EH (cell line): ENCODE measurements at regions not wholly inside any gene's neighbourhood (a gene's known extent, or its start where the extent isn't known, plus 50 kb on each side); places are given as distances from the start of the nearest gene placed in this dataset.
"Not testable (repeated sequence)": the region's sequence is repeated elsewhere in the genome, so short reads cannot be mapped to it uniquely, and the experiment has no call there.

Experiments used
- DNase-seq: peaks from one replicate; pipeline ENCODE4 v3.0.0-alpha.2; 2015; ENCODE audit warnings: low read depth

DNA sequence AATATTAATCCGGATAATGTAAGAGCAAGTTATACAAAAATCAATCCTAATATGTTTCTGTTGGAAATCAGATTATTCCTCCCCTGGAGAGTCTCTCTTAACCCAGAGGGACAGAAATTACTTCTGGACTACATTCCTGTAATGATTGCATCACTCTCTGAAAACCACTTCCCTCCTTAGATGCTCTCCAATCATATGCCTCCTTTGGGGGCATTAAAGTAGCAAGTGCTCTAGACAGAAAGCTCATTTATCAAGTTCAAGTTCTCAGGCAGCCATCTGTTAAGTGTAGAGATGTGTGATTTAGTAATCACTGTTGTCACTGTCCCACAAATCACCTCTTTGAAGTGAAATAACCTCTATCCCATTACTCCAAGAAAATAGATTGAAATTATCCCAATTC lies 247.1 kb downstream of the SLCO4C1 start:
- DNase-seq = peak; percentile 22

DNA sequence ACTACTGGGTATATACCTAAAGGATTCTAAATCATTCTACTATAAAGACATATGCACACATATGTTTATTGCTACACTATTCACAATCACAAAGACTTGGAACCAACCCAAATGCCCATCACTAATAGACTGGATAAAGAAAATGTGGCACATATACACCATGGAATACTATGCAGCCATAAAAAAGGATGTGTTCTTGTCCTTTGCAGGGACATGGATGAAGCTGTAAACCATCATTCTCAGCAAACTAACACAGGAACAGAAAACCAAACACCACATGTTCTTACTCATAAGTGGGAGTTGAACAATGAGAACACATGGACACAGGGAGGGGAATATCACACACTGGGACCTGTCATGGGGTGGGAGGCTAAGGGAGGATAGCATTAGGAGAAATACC lies 249.0 kb downstream of the SLCO4C1 start:
- not testable (repeated sequence) for DNase-seq

DNA sequence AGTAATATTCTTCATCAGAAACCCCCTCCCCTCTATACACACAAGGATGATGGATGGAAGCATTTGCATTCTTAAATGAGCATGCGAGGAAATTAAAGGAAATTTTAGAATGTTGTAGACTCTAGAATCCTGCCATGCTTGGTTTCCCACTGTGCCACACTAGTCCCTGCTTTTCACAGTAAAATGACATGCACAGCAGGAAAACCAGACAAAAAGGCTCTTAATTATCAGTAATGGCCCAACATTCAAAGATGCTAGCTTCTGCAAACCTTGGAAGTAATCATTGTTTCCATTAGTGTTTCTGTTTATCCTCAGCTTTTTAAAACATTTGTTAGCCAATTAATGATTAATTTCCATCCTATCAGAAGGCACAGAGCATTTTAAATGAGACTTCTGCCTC lies 255.8 kb downstream of the SLCO4C1 start:
- no peak for DNase-seq

DNA sequence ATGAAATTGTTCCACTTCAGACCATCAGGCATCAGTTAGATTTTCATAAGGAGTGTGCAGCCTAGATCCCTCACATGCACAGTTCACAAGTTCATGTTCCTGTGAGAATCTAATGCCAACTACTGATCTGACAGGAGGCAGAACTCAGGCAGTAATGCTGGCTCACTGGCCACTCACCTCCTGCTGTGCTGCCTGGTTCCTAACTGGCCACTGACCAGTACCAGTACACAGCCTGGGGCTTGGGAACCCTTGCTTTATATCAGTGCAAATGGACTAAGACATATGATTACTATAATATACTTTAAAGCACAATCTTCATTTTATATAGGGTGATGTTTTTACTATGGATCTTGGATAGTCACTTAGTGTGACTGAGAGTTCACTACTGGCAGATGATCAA lies 259.2 kb downstream of the SLCO4C1 start:
- DNase-seq = peak; percentile 7

DNA sequence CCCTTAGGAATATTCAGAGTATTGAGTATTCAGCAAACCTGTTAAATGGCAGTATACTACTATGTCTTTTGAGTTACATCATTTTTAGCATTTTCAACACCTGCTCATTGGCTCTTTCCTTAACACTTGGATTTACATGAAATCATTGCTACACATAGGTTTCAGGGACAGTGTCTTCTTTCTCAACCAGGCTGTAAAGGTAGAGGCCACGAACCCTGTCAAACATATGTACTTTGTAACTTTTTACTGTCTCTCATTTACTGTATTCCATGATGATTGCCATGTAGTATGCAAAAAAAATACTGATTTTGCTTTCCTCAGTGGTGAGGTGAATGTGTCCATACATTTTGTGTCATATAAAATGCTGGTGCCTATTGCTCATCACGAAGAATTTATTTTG lies 264.4 kb downstream of the SLCO4C1 start:
- DNase-seq = no peak

DNA sequence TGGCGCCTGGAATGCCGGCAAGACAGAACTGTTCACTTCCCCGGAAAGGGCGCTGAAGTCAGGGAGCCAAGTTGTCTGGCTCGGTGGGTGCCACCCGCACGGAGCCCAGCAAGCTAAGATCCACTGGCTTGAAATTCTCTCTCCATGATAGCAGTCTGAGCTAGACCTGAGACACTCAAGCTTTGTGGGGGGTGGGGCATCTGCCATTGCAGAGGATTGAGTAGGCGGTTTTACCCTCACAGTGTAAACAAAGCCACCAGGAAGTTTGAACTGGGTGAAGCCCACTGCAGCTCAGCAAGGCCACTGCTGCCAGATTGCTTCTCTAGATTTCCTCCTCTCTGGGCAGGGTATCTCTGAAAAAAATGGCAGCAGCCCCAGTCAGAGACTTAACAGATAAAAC lies 277.4 kb downstream of the SLCO4C1 start:
- DNase-seq = no peak

DNA sequence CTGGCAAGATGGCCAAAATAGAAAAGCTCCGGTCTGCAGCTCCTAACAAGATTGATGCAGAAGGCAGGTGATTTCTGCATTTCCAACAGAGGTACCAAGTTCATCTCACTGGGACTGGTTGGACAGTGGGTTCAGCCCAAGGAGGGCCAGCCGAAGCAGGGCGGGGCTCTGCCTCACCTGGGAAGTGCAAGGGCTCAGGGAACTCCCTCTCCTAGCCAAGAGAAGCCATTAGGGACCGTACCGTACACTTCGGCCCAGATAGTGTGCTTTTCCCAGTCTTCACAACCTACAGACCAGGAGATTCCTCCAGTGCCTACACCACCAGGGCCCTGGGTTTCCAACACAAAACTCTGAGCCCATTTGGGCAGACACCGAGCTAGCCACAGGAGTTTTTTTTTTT lies 277.8 kb downstream of the SLCO4C1 start:
- no peak for DNase-seq

DNA sequence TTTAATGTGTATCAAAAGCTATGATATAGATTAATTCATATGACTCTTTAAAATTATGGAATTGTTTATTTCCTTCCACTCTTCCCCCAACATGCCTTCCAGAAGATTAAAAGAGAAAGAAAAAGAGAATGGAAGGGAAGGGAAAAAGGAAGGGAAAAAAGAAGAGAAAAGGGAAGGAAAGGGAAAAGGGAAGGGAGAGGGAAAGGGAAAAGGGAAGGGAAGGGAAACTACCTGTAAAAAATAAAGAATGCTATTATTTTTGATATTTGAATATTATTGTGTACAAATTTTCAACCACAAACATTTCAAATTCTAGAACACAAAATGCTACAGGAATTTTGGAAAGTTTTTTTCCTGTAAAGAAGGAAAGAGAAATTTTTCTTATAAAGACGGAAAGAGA lies 281.7 kb downstream of the SLCO4C1 start:
- DNase-seq = no peak

DNA sequence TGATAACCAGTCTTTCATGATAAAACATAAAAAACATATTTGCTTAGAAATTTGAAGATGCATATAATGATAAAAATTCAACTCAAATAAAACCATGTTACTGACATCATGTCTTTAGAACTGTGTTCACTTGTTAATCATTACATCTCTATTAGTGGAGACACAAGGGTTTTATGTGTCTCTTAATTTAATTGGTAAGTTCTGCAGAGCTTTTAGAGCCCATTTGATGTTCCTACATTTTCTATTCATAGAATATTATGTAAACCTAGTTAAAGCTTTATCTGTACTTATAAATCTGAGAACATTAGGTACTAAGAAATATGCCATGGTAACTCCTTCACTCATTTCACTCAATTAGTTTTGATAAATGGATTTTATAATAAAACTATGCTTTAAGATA lies 285.4 kb downstream of the SLCO4C1 start:
- DNase-seq = no peak

DNA sequence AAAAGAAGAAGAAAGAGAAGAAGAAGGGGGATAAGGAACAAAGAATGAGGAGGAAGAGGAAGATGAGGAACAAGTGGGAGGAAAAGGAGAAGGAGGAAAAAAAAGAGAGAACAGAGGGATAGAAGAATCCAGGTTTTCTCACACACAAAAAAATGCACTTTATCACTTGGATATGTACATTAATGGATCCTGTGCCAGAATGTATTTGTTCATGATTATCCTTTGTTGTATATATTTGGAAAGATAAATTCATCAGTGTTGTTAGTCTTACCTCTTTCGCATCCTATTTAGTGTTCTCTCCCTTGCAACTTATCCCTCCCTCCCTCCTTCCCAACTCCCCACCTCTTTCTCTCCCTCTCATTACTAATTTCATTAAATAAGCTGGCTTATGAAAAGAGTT lies 298.8 kb downstream of the SLCO4C1 start:
- DNase-seq = no peak

DNA sequence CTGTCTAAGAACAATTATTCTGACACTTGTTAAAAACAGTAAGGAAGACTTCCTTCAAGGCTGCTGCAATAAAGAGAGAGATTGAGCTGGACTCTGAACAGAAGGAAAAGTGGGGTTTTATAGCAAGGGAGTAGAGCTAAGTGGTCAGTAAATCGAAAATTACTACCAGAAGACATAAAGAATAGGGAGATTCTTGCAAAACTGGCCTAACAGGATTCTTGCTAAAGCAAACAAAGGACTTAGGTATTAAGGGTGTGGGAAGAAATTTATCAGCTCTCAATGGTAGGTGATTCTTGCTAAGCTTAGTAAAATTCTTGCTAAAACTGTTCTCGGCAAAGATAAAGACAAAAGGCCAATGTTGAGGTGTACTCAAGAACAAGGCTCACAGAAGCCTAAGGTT lies 300.5 kb downstream of the SLCO4C1 start:
- no peak for DNase-seq

DNA sequence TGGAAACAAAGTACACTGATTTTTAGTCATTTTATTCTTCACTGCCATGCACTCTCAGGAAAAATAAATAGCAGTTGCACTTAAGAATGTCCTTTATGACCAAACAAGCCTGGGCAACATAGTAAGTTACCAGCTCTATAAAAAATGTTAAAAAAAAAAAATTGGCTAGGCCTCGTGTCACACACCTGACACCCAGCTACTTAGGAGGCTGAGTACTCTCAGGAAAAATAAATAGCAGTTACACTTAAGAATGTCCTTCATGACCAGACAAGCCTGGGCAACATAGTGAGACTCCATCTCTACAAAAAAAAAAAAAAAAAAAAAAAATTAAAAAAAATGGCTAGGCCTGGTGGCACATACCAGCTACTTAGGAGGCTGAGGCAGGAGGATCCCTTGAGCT lies 304.6 kb downstream of the SLCO4C1 start:
- DNase-seq = no peak

DNA sequence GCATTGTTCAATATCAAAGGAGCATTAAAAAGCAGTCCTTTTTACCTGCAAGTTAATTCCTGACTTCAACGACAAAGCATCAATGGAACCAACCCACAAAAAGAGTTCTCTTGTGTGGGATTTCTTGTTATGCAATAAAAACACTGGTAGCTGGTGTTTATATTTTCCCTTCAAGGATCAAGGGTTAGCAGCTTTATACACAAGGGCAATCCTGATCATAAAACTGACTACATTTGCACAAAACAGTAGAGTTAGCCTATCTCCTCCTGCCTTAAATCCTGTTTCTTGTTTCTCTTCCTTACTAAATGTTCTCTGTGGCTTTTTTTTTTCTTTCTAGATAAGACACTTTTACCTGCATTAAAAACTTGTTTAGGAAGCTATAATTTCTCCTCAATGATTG lies 306.4 kb downstream of the SLCO4C1 start:
- DNase-seq = no peak

DNA sequence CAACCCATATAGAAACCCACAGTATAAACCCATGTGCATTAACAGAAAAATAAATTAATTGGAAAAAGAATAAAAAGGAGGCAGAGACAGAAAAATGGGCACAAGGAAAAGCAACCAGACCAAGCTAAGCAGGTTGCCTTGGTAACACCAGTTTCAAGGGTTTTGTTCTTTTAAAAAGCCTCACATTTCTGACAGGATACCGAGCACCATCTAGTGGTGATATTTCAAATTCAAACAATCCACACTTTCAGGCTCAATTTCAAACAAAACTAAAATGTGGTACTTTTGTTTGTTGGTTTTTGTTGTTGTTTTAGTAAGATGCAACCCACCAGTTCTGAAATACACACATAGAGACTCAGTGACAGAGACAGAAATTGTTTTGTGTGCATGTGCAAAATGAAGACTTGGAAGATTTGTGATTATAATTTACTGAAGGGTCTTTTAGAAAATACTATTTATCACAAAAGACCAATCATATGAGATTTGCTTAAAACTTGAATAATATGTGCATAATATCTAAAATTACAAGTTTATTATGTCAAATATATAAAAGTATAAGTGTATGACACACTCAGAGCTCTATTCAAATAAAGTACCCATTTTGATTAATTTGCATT lies 318.2 kb downstream of the SLCO4C1 start:
- DNase-seq = peak; percentile 41

DNA sequence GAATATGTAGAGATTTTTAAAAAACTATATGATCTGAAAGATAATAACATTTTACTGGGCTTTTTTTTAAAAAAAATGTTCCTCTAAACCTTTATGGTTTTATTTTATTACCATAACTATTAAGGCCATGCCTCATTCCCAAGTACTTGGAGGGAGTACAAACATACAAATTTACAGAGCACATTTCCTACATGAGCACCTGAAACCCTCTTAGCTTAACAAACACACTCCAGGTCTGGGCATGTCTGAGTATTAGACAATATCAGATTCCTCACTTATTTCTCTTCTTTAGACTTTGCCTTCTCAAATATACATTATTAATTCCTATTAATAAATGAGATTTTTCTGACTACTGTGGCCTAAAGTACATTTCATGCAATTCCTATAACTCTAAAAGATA lies 319.2 kb downstream of the SLCO4C1 start:
- DNase-seq = no peak

DNA sequence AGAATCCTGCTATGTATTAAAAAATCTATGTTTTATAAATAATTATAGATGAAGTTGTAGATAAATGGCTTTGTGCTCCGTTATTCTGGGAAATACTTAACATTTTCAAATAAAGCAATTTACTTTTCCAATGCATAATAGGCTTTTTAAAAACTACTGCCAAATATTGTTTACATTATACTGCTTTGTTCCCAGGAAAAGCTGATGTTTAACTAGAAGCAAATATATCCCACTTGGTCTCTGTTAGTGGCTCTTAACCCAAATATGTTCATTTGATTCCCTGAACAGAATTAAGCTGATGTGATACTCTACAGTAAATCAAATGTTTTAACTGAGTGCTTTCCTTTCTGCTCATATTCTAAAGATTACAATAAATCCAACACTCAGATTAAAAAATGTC lies 326.3 kb downstream of the SLCO4C1 start:
- DNase-seq = no peak

DNA sequence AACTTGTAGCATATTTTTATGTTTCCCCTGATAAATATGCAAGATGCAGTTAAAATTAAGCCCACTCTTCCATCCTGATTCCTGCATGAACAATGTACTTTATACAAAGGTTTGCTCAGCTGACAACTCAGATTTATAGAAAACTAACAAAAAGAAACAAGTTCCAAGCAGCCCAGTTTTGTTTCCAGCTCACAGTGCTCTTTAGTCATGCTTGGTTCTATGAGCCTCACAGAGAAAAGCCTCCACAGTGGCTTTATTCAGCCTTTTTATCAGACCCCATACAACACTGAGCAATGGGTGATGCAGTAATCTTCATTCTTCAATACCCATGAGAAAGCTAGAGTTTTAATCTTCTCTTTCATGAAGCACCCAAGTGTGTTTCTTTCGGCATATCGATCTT lies 329.6 kb downstream of the SLCO4C1 start:
- no peak for DNase-seq

DNA sequence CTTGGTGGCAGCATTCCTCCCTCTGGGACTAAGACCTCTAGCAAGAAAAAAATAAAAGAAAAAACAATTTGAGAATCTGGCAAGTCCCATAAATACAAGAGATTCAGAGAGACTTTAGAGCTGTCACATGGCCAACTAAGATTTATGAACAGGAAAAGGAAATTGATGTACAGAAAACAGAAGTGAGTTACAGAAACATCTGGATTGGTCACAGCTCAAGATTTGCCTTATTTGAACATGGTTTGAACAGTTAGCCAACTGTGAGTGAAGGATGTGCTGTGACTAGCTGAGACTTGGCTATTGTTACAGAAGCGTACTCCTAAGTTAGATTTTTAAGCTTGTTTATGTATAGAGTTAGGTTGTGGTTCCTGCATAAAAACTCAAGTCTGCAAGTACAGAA lies 340.2 kb downstream of the SLCO4C1 start:
- no peak for DNase-seq

DNA sequence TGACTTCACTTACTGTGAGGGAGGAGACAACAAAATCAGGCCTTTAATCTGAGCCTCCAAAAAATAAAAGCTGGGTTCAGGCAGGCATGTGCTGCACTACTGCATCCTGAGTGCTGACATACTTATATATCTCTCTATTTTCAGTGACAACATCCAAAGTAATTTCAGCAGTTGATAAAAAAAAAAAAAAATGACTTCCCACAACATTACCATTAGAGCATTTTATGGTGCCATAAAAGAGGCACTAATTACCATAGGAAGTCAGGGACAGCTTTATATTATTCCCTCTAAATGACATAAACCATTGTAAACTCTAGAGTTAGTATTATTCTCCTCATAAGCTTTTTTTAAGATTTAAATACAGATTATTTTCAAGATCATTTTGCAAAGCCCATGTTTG lies 346.1 kb downstream of the SLCO4C1 start:
- no peak for DNase-seq

DNA sequence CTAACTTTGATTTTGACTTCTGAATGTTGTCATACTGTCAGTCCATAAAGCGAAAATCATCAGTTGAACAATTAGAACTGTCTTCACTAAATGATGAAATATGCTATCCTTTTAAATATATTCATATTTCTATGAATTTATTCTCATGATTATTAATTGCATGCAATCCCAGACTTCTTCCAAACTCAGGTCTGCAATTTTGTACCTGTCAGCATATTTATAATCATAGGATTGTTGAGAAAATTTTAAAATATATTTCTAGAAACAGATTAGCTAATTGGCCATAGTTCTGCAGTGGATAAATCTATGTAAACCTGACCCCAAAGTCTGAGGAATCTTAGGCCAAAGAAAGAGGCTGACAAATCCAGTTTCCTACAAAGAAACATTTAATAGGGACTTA lies 347.5 kb downstream of the SLCO4C1 start:
- no peak for DNase-seq

DNA sequence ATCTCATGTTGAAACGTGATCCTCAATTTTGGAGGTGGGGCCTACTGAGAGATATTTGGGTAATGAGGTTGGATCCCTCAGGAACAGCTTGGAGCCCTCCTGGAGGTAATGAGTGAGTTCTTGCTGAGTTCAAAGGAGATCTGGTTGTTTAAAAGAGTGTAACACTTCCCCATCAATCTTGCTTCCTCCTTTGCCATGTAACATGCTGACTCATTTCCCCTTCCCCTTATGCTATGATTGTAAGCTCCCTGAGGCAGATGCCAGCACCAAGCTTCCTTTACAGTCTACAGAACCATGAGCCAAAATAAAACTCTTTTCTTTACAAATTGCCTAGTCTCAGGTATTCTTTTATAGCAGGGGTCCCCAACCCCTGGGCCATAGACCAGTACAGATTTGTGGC lies 352.3 kb downstream of the SLCO4C1 start:
- peak; percentile 17 for DNase-seq

DNA sequence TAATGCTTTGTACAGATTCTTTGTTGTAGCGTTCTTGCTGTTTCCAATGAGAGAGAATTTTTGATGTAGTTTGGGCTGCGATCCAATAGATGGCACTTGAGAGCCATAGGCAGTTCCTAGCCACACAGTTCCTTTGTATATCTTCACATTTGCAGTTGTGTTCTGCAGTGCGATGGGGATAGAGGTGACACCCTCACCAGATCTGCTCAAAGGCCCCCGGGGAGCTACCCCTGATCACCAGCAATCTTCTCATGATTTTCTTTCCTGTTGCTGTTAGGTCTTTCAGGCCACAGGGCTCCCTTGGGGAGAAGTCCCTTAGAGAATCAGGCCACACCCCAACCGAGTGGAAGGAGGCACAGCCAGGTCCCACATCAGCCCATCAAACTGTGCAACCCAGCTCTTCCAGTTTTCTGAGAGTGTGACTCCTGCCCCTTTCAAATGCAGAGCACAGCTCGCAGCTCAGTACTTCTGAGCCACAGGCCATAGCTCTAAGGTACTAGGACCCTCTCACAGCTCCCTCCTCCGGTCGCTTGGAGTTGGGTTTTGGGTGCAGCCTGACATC lies 353.7 kb downstream of the SLCO4C1 start:
- peak; percentile 24 for DNase-seq

DNA sequence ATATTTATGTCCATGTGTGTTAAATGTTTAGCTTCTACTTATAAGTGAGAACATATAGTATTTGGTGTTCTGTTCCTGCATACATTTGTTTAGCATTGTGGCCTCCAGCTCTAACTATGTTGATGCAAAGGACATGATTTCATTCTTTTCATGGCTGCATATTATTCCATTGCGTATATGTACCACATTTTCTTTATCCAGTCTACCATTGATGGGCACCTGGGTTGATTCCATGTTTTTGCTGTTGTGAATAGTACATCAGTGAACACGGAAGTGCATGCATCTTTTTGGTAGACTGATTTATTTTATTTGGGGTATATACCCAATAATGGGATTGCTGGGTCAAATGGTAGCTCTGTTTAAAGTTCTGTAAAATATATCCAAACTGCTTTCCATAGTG lies 359.0 kb downstream of the SLCO4C1 start:
- no peak for DNase-seq

DNA sequence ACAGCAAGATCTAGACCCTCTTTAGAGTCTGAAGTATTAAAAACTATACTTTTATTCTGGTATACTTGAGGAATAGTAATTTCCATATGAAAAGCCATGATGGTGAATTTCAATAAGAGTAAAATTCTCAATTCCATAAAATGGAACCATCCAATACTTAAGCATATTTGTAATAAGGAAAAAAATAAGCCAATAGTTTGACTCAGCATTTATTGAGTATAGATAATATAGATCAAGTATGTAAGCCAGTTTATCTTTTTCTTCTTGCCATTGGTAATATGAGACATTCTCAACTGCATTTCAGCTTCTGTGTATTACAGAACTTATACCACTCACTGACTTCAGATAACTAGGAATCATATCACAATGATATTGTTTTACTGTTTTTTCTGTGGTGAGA lies 361.0 kb downstream of the SLCO4C1 start:
- DNase-seq = no peak

DNA sequence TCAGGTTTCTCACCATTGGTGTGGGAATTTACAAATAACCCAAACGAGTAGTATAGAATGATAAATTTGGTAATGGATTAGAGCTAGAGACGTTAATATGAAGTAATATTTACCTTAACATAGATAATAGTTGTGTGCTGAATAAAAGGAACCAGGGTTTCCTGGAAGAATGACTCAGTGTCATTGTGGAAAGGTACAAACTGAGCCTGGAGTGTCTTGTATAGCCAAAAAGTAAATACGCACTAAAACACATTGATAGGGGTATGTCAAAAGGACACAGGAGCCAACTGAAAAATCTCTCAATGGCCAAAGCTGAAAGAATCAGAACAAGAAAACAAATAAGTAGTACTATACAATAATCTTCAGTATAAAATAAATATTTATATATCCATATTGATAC lies 363.5 kb downstream of the SLCO4C1 start:
- DNase-seq = no peak
